Ishikawa (cell line): ENCODE measurements at regions not wholly inside any gene's neighbourhood (a gene's known extent, or its start where the extent isn't known, plus 50 kb on each side); places are given as distances from the start of the nearest gene placed in this dataset.

Experiments used
- CEBPB ChIP-seq: IDR thresholded peaks from 2 replicates; pipeline ENCODE4 v1.6.1; 2012
- CREB1 ChIP-seq: IDR thresholded peaks from 2 replicates; pipeline ENCODE4 v1.6.1; 2012; ENCODE audit warnings: low read depth
- EP300 ChIP-seq: IDR thresholded peaks from 2 replicates; pipeline ENCODE4 v1.6.1; 2012; ENCODE audit warnings: borderline replicate concordance
- RAD21 ChIP-seq: IDR thresholded peaks from 2 replicates; pipeline ENCODE4 v1.6.1; 2012; ENCODE audit warnings: low read depth
- TAF1 ChIP-seq: IDR thresholded peaks from 2 replicates; pipeline ENCODE4 v1.6.1; 2012; ENCODE audit warnings: low read depth, mild to moderate bottlenecking
- TCF12 ChIP-seq: IDR thresholded peaks from 2 replicates; pipeline ENCODE4 v1.6.1; 2012; ENCODE audit warnings: low read depth
- TF ChIP-seq, protein P1 (sequence below): IDR thresholded peaks from 2 replicates; pipeline ENCODE4 v1.6.1; 2012; ENCODE audit warnings: low read depth, mild to moderate bottlenecking
- TF ChIP-seq, protein P2 (sequence below): IDR thresholded peaks from 2 replicates; pipeline ENCODE4 v1.6.1; 2012
- TF ChIP-seq, protein P3 (sequence below): IDR thresholded peaks from 2 replicates; pipeline ENCODE4 v1.6.1; 2012

DNA sequence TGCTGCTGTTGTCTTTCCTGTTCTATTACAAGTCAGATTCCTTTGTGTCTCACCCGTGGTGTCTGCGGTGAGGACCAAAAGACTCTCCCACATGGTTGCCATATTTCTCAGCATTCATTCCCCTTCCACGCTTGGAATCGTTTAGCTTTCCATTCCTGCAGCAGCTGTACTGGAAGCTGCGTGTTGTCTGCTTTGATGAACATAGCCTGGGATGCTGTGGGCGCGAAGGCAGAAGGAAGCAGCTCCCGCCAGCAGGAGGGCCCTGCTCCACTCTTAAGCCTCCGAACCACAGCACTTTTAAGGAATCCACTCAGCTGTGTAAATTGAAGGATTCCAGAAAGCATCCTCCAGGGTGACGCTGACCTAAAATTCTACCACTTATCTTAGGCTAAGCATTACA, 303.6 kb upstream of the PITRM1 start:
- TF ChIP-seq CEBPB (no peak), RAD21 (no peak), CREB1 (no peak), TCF12 (no peak), EP300 (no peak), TAF1 (no peak)
- TF ChIP-seq, protein P1, sequence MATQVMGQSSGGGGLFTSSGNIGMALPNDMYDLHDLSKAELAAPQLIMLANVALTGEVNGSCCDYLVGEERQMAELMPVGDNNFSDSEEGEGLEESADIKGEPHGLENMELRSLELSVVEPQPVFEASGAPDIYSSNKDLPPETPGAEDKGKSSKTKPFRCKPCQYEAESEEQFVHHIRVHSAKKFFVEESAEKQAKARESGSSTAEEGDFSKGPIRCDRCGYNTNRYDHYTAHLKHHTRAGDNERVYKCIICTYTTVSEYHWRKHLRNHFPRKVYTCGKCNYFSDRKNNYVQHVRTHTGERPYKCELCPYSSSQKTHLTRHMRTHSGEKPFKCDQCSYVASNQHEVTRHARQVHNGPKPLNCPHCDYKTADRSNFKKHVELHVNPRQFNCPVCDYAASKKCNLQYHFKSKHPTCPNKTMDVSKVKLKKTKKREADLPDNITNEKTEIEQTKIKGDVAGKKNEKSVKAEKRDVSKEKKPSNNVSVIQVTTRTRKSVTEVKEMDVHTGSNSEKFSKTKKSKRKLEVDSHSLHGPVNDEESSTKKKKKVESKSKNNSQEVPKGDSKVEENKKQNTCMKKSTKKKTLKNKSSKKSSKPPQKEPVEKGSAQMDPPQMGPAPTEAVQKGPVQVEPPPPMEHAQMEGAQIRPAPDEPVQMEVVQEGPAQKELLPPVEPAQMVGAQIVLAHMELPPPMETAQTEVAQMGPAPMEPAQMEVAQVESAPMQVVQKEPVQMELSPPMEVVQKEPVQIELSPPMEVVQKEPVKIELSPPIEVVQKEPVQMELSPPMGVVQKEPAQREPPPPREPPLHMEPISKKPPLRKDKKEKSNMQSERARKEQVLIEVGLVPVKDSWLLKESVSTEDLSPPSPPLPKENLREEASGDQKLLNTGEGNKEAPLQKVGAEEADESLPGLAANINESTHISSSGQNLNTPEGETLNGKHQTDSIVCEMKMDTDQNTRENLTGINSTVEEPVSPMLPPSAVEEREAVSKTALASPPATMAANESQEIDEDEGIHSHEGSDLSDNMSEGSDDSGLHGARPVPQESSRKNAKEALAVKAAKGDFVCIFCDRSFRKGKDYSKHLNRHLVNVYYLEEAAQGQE = no peak
- TF ChIP-seq, protein P2, sequence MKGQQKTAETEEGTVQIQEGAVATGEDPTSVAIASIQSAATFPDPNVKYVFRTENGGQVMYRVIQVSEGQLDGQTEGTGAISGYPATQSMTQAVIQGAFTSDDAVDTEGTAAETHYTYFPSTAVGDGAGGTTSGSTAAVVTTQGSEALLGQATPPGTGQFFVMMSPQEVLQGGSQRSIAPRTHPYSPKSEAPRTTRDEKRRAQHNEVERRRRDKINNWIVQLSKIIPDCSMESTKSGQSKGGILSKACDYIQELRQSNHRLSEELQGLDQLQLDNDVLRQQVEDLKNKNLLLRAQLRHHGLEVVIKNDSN = no peak
- TF ChIP-seq, protein P3, sequence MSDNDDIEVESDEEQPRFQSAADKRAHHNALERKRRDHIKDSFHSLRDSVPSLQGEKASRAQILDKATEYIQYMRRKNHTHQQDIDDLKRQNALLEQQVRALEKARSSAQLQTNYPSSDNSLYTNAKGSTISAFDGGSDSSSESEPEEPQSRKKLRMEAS = no peak
